AG09309 (cell line): ENCODE measurements at regions not wholly inside any gene's neighbourhood (a gene's known extent, or its start where the extent isn't known, plus 50 kb on each side); places are given as distances from the start of the nearest gene placed in this dataset.

ENCODE experiments used
- DNase-seq: peaks from one replicate; pipeline ENCODE4 v3.0.0-alpha.2; 2010; ENCODE audit warnings: low read depth
- H3K4me3 ChIP-seq: 2 replicates; pipeline ENCODE4 v1.5.1; 2011; ENCODE audit warnings: mild to moderate bottlenecking, low read depth, low read length, moderate library complexity; ENCODE audit not compliant: control insufficient read depth
- TF ChIP-seq, protein P1 (sequence below): IDR thresholded peaks from 2 replicates; pipeline ENCODE4 v1.5.1; 2011; ENCODE audit warnings: mild to moderate bottlenecking, low read depth, low read length, inconsistent platforms; ENCODE audit not compliant: insufficient read depth, control insufficient read depth; ENCODE audit errors: missing control alignments

DNA sequence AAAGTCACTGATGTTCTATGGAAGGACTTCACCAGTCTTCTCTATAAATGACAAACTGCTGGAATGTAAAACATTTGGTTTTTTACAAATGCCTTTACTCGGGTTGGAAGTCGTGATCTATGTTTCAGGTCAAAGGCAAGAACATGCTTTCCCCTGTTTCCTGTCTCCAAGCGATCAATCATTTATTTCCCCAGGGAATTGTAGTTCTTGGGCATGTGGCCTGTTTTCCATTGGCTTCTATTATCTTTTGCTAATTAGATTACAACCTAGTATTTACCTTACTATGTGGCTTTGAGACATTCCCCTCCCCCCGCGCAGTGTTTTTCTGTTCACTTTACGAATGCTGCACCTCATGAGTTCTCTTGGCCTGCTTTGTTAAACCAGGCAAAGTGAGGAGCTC, 684.2 kb downstream of the EPHA4 start:
- TF ChIP-seq, protein P1, sequence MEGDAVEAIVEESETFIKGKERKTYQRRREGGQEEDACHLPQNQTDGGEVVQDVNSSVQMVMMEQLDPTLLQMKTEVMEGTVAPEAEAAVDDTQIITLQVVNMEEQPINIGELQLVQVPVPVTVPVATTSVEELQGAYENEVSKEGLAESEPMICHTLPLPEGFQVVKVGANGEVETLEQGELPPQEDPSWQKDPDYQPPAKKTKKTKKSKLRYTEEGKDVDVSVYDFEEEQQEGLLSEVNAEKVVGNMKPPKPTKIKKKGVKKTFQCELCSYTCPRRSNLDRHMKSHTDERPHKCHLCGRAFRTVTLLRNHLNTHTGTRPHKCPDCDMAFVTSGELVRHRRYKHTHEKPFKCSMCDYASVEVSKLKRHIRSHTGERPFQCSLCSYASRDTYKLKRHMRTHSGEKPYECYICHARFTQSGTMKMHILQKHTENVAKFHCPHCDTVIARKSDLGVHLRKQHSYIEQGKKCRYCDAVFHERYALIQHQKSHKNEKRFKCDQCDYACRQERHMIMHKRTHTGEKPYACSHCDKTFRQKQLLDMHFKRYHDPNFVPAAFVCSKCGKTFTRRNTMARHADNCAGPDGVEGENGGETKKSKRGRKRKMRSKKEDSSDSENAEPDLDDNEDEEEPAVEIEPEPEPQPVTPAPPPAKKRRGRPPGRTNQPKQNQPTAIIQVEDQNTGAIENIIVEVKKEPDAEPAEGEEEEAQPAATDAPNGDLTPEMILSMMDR = no peak
- DNase-seq = no peak
- no peak overlapping the region for H3K4me3 ChIP-seq

DNA sequence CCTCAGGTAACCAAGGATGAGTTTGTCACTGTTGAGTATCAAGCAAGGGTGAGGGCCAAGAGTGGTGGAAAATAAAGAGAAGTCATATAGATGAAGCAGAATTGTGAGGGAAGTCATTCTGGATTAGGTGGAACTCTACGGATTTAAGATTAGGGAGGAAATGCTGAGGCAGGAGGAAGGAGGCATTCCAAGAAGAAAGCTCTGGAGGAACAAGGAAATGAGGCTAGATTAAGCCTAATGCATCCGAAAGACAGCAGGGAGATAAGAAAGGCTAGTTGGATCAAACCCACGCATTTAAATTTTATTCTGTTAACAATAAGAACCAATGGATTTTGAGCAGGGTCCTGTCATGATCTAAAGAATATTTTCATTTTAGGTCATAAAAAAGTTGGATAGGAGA, 681.2 kb downstream of the EPHA4 start:
- TF ChIP-seq, protein P1 = no peak
- no peak for DNase-seq

DNA sequence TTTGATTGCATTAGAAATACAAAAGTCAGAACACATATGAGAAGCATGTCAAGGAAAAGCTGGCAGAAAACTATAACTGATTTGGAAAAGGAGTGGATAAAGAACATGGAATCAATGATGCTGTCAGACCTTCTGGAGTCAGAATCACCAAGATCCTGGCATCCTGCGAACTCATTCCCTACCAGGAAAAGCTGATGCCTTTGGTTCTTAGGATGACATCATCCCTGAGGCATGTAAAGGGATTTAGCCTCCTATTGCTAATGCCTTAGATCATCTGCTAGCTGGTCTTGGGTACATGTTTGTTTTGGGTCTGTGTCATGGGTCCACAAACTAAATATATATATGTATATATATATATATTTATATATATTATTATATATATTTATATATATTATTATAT, 680.7 kb downstream of the EPHA4 start:
- DNase-seq = peak; percentile 52
- TF ChIP-seq, protein P1 = no peak

More for the DNA sequence above, 681.2 kb downstream of the EPHA4 start:
- H3K4me3 ChIP-seq = no peak overlapping the region

DNA sequence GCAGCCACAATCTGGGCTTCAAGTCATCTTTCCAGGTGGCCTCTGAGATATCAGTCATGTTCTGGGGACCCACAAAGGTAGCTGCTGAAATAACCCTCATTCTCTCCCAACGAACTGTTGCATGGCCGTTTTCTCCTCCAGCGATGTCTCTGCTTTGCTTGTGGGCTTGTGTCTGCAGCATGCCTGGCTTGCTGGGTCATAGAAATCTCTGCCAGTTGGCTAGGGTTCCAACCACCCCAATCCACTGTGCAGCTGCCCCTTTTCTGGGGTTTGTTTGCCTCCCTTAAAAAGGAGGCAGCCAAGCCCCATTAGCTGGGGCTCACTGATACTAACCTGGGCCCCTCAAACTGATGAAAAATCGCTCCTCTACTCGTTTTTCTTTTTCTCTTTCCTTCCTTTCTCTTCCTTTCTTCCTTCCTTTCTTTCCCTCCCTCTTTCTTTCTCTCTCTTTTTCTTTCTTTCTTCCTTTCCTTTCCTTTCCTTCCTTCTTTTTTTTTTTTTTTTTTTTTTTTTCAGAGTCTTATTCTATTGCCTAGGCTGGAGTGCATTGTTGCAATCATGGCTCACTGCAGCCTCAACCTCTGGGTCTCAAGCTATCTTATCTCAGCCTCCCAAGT, 680.0 kb downstream of the EPHA4 start:
- no peak for DNase-seq
- TF ChIP-seq, protein P1 = no peak
- H3K4me3 ChIP-seq = no peak overlapping the region

More for the DNA sequence above, 680.7 kb downstream of the EPHA4 start:
- no peak overlapping the region for H3K4me3 ChIP-seq

DNA sequence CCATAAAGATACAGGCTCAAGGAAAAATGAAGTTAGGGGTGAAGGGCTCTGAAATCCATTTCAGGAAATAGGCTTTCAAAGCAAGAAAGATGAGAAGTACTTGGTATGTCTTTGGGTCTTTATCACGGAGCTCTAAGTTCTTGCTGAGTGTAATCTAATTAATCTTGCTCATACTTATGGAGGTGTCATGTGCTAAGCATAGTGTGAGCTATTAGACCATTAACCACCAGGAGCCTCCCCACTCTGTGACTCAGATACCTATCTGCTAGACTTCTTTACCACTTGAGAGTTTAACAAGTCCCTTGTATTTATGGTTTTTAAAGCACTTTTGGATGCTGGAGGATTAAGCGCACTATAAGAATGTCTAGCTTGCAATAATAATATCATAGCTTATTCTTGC, 678.7 kb downstream of the EPHA4 start:
- no peak for DNase-seq
- TF ChIP-seq, protein P1 = no peak
- H3K4me3 ChIP-seq = no peak overlapping the region

DNA sequence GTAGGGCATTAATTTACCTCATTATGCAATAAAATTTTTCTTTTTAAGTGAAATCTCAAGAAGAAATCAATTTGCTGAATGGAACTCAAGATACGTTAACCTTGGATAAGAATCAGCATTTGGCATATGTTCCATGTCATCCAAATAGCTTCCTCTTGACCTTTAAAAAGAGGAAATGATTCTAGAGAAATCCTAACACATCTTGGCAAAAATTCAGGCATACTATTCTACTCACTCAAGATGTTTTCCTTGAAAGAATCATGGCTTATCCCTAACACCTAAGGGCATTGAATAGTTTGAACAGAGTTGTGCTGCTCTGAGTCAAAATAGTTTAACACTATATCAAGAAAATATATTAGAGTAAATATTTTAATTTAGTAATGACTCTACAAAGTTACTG, 678.0 kb downstream of the EPHA4 start:
- TF ChIP-seq, protein P1 = no peak
- DNase-seq = no peak

DNA sequence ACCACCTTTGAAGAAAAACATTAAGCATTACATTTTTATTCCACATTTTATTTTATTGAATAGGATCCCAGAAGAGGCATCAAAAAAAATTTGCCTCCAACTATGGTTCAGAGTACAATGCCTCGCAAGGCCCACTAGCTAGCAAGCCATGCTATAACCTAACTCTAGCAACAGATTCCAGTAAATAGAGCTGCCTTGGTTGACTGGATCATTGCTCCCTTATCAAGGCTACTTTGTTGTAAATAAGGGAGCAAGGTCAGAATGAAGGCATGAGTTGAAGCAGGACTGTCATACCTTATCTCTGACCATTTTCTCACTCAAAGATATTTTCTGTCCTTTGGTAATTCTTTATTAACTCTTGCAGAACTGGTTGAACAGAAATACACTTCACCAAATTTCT, 672.6 kb downstream of the EPHA4 start:
- TF ChIP-seq, protein P1 = no peak
- no peak for DNase-seq
- no peak overlapping the region for H3K4me3 ChIP-seq

More for the DNA sequence above, 678.0 kb downstream of the EPHA4 start:
- H3K4me3 ChIP-seq = no peak overlapping the region
